Natural killer cell (primary cell): ENCODE measurements at regions not wholly inside any gene's neighbourhood (a gene's known extent, or its start where the extent isn't known, plus 50 kb on each side); places are given as distances from the start of the nearest gene placed in this dataset.

Experiments used
- ATAC-seq, 3 donors: fragments of 150-1000 bp in 2 of 3; fragments of 200-7000 bp in 1 of 3; cut with Tn5 transposase; 1 replicate in 1 of 3; 2 replicates in 2 of 3; pipeline ENCODE4 v1.10.0; 2021; ENCODE audit warnings: mild to moderate bottlenecking in 2 of 3, moderate library complexity in 2 of 3
- DNase-seq, 2 donors: peaks; one replicate each; pipeline versions ENCODE4 v3.0.0 to v3.0.0-alpha.2; 2013 to 2021; ENCODE audit warnings: mixed read lengths in 1 of 2
- H3K27ac ChIP-seq: one replicate; pipeline ENCODE4 v1.5.1; 2013; ENCODE audit warnings: mild to moderate bottlenecking, low read length
- H3K27me3 ChIP-seq: one replicate; pipeline ENCODE4 v1.6.1; 2013; ENCODE audit warnings: low read length; ENCODE audit not compliant: control insufficient read depth, insufficient read depth
- H3K36me3 ChIP-seq: one replicate; pipeline ENCODE4 v1.6.1; 2013; ENCODE audit warnings: low read length; ENCODE audit not compliant: control insufficient read depth, insufficient read depth
- H3K4me1 ChIP-seq: one replicate; pipeline ENCODE4 v1.6.1; 2013; ENCODE audit warnings: low read length; ENCODE audit not compliant: control insufficient read depth, insufficient read depth
- H3K4me3 ChIP-seq: one replicate; pipeline ENCODE4 v1.5.1; 2013; ENCODE audit warnings: low read length
- H3K9me3 ChIP-seq: one replicate; pipeline ENCODE4 v1.6.1; 2013; ENCODE audit warnings: low read length; ENCODE audit not compliant: control insufficient read depth, insufficient read depth
- H3K27ac Mint-ChIP-seq, 2 donors: one replicate each; pipeline ENCODE4 v1.8.0; 2022; ENCODE audit warnings: mild to moderate bottlenecking in 2 of 2, mixed read lengths in 2 of 2, moderate library complexity in 1 of 2
- H3K27me3 Mint-ChIP-seq, 2 donors: one replicate each; pipeline ENCODE4 v1.8.0; 2022; ENCODE audit warnings: low read depth in 2 of 2, mixed read lengths in 2 of 2
- H3K36me3 Mint-ChIP-seq: one replicate; pipeline ENCODE4 v1.8.0; 2022; ENCODE audit warnings: mixed read lengths
- H3K4me1 Mint-ChIP-seq, 2 donors: one replicate each; pipeline ENCODE4 v1.8.0; 2022; ENCODE audit warnings: mixed read lengths in 2 of 2
- H3K4me3 Mint-ChIP-seq: one replicate; pipeline ENCODE4 v1.8.0; 2022; ENCODE audit warnings: mild to moderate bottlenecking, moderate library complexity, mixed read lengths
- H3K9me3 Mint-ChIP-seq, 2 donors: one replicate each; pipeline ENCODE4 v1.8.0; 2022; ENCODE audit warnings: mixed read lengths in 2 of 2
- CTCF ChIP-seq: fragments of 200-600 bp; IDR thresholded peaks from one replicate; pipeline ENCODE4 v1.8.0; 2022; ENCODE audit warnings: antibody characterized with exemption
- WGBS: methylation state at CpG from one replicate; pipeline ENCODE4 v1.1.7; 2013; ENCODE audit warnings: missing lambda C conversion rate; ENCODE audit not compliant: insufficient coverage; 5-methylcytosine and 5-hydroxymethylcytosine counted together
- intact Hi-C: fragments of 100-400 bp; cut with micrococcal nuclease; formaldehyde crosslinking; loops from one replicate; pipeline ENCODE4 v1.14.2; 2022

- intact Hi-C loops: no loop called here
- H3K9me3 Mint-ChIP-seq: peaks cover 3 to 4% of the 10 kb centered on the region in 2 donors
- DNase-seq: no peak
- no peaks in the 10 kb centered on the region for H3K27me3 Mint-ChIP-seq
- peaks cover 0 to 9% of the 10 kb centered on the region in 2 donors for H3K4me1 Mint-ChIP-seq
- H3K27ac Mint-ChIP-seq: no peak overlapping the region
- no peak for TF ChIP-seq CTCF
- no peaks in the 10 kb centered on the region for H3K27me3 ChIP-seq
- H3K27ac ChIP-seq: no peak overlapping the region
- no peaks in the 10 kb centered on the region for H3K9me3 ChIP-seq
- WGBS: 21% methylated on average over 1 of the region's 1 CpG
- H3K4me3 ChIP-seq: no peak overlapping the region
- H3K36me3 ChIP-seq: no peaks in the 10 kb centered on the region
- ATAC-seq: no peak
- H3K4me1 ChIP-seq: no peaks in the 10 kb centered on the region
- H3K4me3 Mint-ChIP-seq: no peak overlapping the region
- no peaks in the 10 kb centered on the region for H3K36me3 Mint-ChIP-seq
These were observed 504.7 kb upstream of the RBFOX1 start for GRCh38 chr16:6827931-6828330.

DNA sequence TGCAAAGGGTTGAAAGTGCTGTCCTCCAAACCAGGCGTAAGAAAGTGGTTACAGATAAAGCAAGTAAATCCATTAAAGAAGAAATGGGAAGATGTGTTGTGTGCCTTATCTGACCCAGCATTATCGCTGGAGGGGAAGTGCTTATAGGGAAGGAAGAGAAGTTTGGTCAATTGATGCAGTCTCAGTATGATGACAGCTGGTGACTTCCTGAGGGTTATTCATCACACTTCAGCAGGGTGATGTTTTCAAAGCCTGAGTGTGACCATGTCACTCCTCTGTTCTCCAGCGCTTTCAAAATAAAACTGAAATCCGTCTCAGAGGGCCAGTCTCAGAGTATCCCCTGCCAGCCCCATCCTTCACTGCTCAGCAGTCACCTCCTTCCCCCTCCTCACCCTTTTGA is 505.4 kb upstream of the RBFOX1 start:
- no peak for DNase-seq
- no peak overlapping the region for H3K27ac Mint-ChIP-seq
- H3K4me3 ChIP-seq: no peak overlapping the region
- H3K36me3 ChIP-seq: no peaks in the 10 kb centered on the region
- WGBS: 7% methylated on average over 4 of the region's 4 CpGs
- H3K27me3 ChIP-seq: no peaks in the 10 kb centered on the region
- intact Hi-C loops: no loop called here
- no peak for ATAC-seq
- no peaks in the 10 kb centered on the region for H3K36me3 Mint-ChIP-seq
- H3K27me3 Mint-ChIP-seq: no peaks in the 10 kb centered on the region
- peaks cover 0 to 9% of the 10 kb centered on the region in 2 donors for H3K4me1 Mint-ChIP-seq
- H3K9me3 Mint-ChIP-seq: peaks cover 3 to 4% of the 10 kb centered on the region in 2 donors
- H3K27ac ChIP-seq: no peak overlapping the region
- no peak for TF ChIP-seq CTCF
- no peak overlapping the region for H3K4me3 Mint-ChIP-seq
- no peaks in the 10 kb centered on the region for H3K4me1 ChIP-seq
- no peaks in the 10 kb centered on the region for H3K9me3 ChIP-seq

- ATAC-seq (no peak), DNase-seq (no peak)
- H3K4me1 ChIP-seq: no peaks in the 10 kb centered on the region
- H3K9me3 ChIP-seq: no peaks in the 10 kb centered on the region
- Mint-ChIP-seq H3K27ac (no peak overlapping the region), H3K36me3 (no peaks in the 10 kb centered on the region), H3K4me3 (no peak overlapping the region), H3K4me1 (peaks cover 0 to 1% of the 10 kb centered on the region in 2 donors), H3K9me3 (peaks cover 1 to 4% of the 10 kb centered on the region in 2 donors), H3K27me3 (no peaks in the 10 kb centered on the region)
- no peaks in the 10 kb centered on the region for H3K36me3 ChIP-seq
- 82% methylated on average over 4 of the region's 4 CpGs for WGBS
- no peak for TF ChIP-seq CTCF
- H3K4me3 ChIP-seq: no peak overlapping the region
- intact Hi-C loops: no loop called here
- no peak overlapping the region for H3K27ac ChIP-seq
- H3K27me3 ChIP-seq: no peaks in the 10 kb centered on the region
These were observed 510.6 kb upstream of the RBFOX1 start for GRCh38 chr16:6822041-6822440.

DNA sequence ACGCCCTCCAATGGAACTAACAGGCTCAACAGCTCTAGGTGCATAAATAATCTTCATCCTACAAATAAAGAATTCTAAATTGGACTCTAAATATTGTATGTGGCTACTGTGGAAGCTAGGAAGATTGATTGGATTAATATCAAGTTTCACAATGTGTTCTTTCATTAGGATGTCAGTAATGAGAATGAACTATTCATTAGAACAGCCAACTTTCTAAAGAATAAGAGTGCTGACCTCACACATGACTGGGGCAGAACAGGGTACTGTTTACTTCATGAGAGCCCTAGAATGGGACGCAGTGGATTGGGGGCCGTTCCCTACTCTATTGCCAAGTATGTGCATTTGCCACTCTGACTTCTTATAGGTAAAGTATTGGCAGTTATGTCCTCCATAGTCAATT is 528.2 kb upstream of the RBFOX1 start:
- intact Hi-C loops: no loop called here
- Histone ChIP-seq H3K36me3 (no peaks in the 10 kb centered on the region), H3K4me1 (no peaks in the 10 kb centered on the region), H3K4me3 (no peak overlapping the region), H3K27me3 (no peaks in the 10 kb centered on the region), H3K27ac (no peak overlapping the region), H3K9me3 (no peaks in the 10 kb centered on the region)
- Mint-ChIP-seq H3K9me3 (peaks cover 0 to 7% of the 10 kb centered on the region in 2 donors), H3K27ac (no peak overlapping the region), H3K4me3 (no peak overlapping the region), H3K36me3 (no peaks in the 10 kb centered on the region), H3K27me3 (no peaks in the 10 kb centered on the region), H3K4me1 (no peaks in the 10 kb centered on the region)
- DNase-seq (no peak), ATAC-seq (no peak)
- TF ChIP-seq CTCF: no peak
- 100% methylated on average over 1 of the region's 3 CpGs for WGBS
